ENCODE measurements at regions not wholly inside any gene's neighbourhood (a gene's known extent, or its start where the extent isn't known, plus 50 kb on each side); places are given as distances from the start of the nearest gene placed in this dataset.
"Not testable (repeated sequence)": the region's sequence is repeated elsewhere in the genome, so short reads cannot be mapped to it uniquely, and the experiment has no call there.

DNA sequence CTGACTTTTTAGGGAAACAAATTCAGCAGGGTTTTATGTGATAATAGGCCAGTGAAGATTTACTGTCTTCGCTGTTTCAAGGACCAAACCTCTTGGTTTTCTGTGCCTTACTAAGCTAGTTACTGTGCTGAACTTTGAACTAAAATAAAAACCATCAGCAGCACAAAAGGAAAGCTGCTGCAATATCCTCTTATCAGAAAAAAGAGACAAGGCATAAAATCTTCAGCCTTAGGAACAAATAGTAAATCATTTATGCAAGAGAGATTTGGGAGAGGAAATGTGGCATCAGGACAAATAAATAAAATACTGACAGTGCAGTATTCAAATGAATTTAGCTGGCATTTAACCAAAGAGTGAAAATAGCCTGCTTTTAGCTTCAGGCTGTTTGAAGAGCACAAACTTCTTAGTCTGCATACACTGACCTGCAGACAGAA, 64.1 kb upstream of the EHBP1 start:
- TF ChIP-seq CTCF (IDR thresholded peaks at IDR 0.05): no peak
- DNase-seq (ENCODE audit: low spot score): no peak
- ATAC-seq (ENCODE audit: low FRiP score): no peak

DNA sequence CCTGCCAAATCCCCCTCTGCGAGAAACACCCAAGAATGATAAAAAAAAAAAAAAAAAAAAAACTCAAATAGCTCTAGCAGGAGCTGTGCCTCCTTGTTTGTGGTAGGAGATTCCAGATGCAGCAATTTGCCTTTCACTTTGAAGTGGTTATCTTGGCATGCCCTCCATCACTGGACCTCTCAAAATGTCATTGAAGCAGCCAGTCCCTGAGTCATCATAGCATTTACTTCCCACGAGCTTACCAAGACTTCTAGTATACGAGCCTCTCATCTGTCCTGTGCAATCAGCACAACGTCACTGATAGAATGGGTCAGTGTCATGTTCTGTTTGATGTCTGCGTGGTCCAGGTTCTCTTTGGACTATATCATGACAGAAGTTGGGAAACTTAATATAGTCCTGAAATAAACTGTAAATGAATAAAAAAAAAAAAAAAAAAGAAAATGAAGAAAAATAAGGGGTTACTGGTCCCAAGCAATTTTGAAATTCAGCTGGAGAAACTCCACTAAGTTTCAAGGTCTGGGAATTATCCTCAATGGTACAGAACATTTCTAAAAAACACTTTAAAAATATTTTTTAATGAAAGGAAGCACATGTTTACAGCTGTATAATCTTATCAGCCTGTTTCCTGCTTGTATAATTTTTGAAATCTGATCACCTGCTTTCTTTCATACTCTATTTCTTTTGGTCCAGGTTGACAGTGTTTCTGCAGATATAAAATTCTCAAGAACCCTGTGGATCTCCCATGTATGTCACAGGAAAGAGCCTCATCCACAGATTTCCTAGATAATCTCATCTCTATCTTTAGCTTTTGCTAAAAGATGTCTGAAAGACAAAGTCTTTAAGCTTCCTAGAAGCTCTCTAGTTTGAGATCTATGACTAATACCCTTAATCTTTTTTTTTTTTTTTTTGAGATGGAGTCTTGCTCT, 74.1 kb upstream of the EHBP1 start:
- TF ChIP-seq CTCF (IDR thresholded peaks at IDR 0.05): no peak
- DNase-seq (ENCODE audit: low spot score) (no peak), ATAC-seq (ENCODE audit: low FRiP score) (no peak)

DNA sequence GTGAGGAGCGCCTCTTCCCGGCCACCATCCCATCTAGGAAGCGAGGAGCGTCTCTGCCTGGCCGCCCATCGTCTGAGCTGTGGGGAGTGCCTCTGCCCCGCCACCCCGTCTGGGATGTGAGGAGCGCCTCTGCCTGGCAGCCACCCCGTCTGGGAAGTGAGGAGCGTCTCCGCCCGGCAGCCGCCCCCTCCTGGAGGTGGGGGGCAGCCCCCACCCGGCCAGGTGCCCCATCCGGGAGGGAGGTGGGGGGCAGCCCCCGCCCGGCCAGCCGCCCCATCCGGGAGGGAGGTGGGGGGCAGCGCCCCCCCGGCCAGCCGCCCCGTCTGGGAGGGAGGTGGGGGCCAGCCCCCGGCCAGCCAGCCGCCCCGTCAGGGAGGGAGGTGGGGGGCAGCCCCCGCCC, 75.3 kb upstream of the EHBP1 start:
- not testable (repeated sequence) for ATAC-seq (ENCODE audit: low FRiP score); DNase-seq (ENCODE audit: low spot score)

DNA sequence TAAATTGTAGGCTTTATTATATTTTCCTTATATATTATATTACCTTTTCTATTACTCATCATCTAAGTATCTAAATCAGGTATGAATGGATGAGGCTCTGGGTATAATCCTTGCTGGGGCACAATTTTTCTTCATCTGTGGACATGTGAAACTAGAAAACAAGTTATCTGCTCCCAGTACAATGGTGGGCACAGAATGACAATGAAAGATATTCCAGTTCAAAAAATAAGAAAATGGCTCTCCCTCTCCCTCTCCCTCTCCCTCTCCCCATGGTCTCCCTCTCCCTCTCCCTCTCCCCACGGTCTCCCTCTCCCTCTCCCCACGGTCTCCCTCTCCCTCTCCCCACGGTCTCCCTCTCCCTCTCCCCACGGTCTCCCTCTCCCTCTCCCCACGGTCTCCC, 76.2 kb upstream of the EHBP1 start:
- not testable (repeated sequence) for DNase-seq (ENCODE audit: low spot score); ATAC-seq (ENCODE audit: low FRiP score)

- no peak for DNase-seq (ENCODE audit: low spot score)
- no peak for ATAC-seq (ENCODE audit: low FRiP score)
- TF ChIP-seq CTCF (IDR thresholded peaks at IDR 0.05): no peak
Measured at GRCh38 chr2:62627667-62628066, 77.8 kb upstream of the EHBP1 start.

- no peak for TF ChIP-seq CTCF (IDR thresholded peaks at IDR 0.05)
- ATAC-seq (ENCODE audit: low FRiP score) (no peak), DNase-seq (ENCODE audit: low spot score) (no peak)
Measured at GRCh38 chr2:62624855-62625254, 80.7 kb upstream of the EHBP1 start.

GRCh38 chr2:62616486-62616885, 89.0 kb upstream of the EHBP1 start:
- not testable (repeated sequence) for ATAC-seq (ENCODE audit: low FRiP score); DNase-seq (ENCODE audit: low spot score)

DNA sequence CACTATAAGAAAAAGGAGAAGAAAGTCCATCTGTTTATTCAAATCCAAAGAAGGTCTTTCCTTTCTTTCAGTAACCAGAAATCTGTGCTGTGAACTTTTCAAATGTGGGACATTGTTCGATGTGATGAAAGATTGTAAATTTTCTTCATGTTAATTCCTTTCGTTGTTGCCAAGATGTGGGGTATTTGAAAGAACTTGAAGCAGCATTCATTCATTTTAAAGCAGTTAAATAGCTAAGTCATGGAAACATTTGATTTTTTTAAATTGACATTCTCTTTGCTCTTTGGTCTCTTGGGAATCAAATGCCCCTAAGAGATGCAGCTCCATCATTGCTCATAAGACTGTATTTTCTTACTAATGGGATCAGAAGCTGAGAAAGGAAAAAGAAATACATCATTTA, 93.7 kb upstream of the EHBP1 start:
- ATAC-seq (ENCODE audit: low FRiP score): no peak
- no peak for TF ChIP-seq CTCF (IDR thresholded peaks at IDR 0.05)

GRCh38 chr2:62605471-62605870, 99.5 kb upstream of the TMEM17 start:
- not testable (repeated sequence) for DNase-seq (ENCODE audit: low spot score); ATAC-seq (ENCODE audit: low FRiP score)

More for the DNA sequence above, 93.7 kb upstream of the EHBP1 start:
- DNase-seq (ENCODE audit: low spot score): no peak

Measured in omental fat pad (tissue), 3 donors.